ENCODE measurements at regions not wholly inside any gene's neighbourhood (a gene's known extent, or its start where the extent isn't known, plus 50 kb on each side); places are given as distances from the start of the nearest gene placed in this dataset.

DNA sequence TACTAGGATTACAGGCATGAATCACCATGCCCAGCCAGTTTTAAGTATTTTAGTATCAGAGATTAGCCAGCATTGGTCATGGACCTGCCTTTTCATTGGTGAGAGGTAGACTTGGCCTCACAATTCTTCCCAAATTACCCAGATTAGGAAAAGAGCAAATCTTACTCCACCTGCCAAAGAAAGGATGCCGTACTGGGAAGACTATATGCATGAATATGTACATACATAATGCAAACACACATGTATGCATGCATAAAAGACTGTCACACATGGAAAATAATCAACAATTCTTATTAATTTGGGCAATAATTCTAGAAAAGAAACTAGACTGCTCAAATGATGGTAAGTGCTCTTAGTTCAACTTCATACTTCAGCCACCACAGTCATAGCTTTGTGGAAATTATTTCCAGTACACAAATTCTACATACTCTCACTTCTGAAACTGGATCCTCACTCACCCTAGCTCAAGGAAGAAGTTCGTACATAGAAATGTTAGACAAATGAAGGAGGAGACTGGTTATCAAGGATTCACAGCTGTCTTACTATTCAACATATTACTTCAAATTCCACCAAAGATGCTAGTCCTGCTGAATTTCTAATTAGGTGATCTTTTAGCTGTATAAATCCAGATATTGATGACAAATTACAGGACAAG lies 73.7 kb downstream of the MINAR2 start:
- peaks cover 0 to 4% (median 0%) of the 10 kb centered on the region in 7 donors for H3K27me3 ChIP-seq (replicated peaks in 1 of 7)
- no peaks in the 10 kb centered on the region for H3K9me3 ChIP-seq
- no peak overlapping the region for H3K4me3 ChIP-seq
- no peak for DNase-seq
- no peak overlapping the region for H3K27ac ChIP-seq
- WGBS, 5 donors, result 73 to 87% (median 76%) methylated on average over 2 of the region's 2 CpGs
- no peaks in the 10 kb centered on the region for H3K36me3 ChIP-seq
- H3K4me1 ChIP-seq, result no peaks in the 10 kb centered on the region
- TF ChIP-seq POLR2AphosphoS5 (IDR thresholded peaks at IDR 0.05) (no peak), POLR2A (IDR thresholded peaks at IDR 0.05) (no peak), CTCF (IDR thresholded peaks at IDR 0.05 in 8 of 11, conservative IDR thresholded peaks at IDR 0.05 in 3 of 11) (no peak)
- intact Hi-C loops (cut with DNase I; ENCODE audit: low total_unique reads), result no loop called here

- TF ChIP-seq CTCF (IDR thresholded peaks at IDR 0.05 in 8 of 11, conservative IDR thresholded peaks at IDR 0.05 in 3 of 11) (no peak), POLR2AphosphoS5 (IDR thresholded peaks at IDR 0.05) (no peak), POLR2A (IDR thresholded peaks at IDR 0.05) (no peak)
- H3K27ac ChIP-seq, result no peak overlapping the region
- H3K9me3 ChIP-seq, result no peaks in the 10 kb centered on the region
- H3K36me3 ChIP-seq, result no peaks in the 10 kb centered on the region
- no peaks in the 10 kb centered on the region for H3K4me1 ChIP-seq
- intact Hi-C loops (cut with DNase I; ENCODE audit: low total_unique reads), result no loop called here
- no peaks in the 10 kb centered on the region for H3K27me3 ChIP-seq (replicated peaks in 1 of 7)
- DNase-seq, result no peak
- H3K4me3 ChIP-seq, result no peak overlapping the region
- 59 to 78% (median 69%) methylated on average over 2 of the region's 2 CpGs for whole genome bisulfite sequencing, 5 donors
Observed at GRCh38 chr5:129830288-129830687, 74.0 kb upstream of the CHSY3 start.

DNA sequence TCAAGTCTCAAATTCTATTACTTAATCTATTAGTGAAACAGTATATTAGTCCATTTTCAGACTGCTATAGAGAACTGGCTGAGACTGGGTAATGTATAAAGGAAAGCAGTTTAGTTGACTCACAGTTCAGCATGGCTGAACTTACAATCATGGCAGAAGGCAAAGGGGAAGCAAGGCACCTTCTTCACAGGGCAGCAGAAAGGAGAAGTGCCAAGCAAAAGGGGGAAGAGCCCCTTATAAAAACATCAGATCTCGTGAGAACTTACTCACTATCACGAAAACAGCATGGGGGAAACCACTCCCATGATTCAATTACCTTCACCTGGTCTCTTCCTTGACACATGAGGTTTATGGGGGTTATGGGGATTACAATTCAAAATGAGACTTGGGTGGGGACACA lies 67.9 kb upstream of the CHSY3 start:
- intact Hi-C loops (cut with DNase I; ENCODE audit: low total_unique reads), result no loop called here
- peaks cover 0 to 3% (median 0%) of the 10 kb centered on the region in 7 donors for H3K27me3 ChIP-seq (replicated peaks in 1 of 7)
- no peak overlapping the region for H3K27ac ChIP-seq
- DNase-seq, result no peak
- no peak overlapping the region for H3K4me3 ChIP-seq
- no peak for TF ChIP-seq POLR2AphosphoS5 (IDR thresholded peaks at IDR 0.05)
- no peak for TF ChIP-seq POLR2A (IDR thresholded peaks at IDR 0.05)
- no peak for TF ChIP-seq CTCF (IDR thresholded peaks at IDR 0.05 in 8 of 11, conservative IDR thresholded peaks at IDR 0.05 in 3 of 11)
- 30 to 57% (median 37%) methylated on average over 2 of the region's 2 CpGs for WGBS, 5 donors
- H3K36me3 ChIP-seq, result no peaks in the 10 kb centered on the region
- no peaks in the 10 kb centered on the region for H3K9me3 ChIP-seq
- H3K4me1 ChIP-seq, result no peaks in the 10 kb centered on the region

DNA sequence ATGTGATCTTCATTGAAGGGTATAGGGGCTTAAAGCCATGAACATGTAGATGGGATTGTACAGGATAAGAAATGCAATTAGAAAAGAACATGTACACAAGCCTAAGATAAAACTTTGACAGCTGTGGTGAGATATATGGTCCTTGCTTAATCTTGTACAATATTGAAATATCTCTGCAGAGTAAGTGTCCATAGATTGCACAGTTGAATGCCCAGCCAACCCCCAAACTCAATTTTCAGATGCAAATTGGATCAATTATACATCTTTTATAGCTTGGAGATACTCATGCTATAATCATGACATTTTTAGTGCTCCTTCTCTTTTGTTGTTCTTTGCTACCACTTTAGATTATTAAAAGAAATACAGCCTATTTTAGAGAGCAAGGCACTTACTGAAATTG lies 59.5 kb upstream of the CHSY3 start:
- no peak for DNase-seq
- Histone ChIP-seq H3K9me3 (no peaks in the 10 kb centered on the region), H3K36me3 (no peaks in the 10 kb centered on the region), H3K4me3 (no peak overlapping the region), H3K27ac (no peak overlapping the region), H3K4me1 (no peaks in the 10 kb centered on the region), H3K27me3 (replicated peaks in 1 of 7) (peaks cover 0 to 4% (median 0%) of the 10 kb centered on the region in 7 donors)
- intact Hi-C loops (cut with DNase I; ENCODE audit: low total_unique reads), result no loop called here
- TF ChIP-seq POLR2A (IDR thresholded peaks at IDR 0.05) (no peak), POLR2AphosphoS5 (IDR thresholded peaks at IDR 0.05) (no peak), CTCF (IDR thresholded peaks at IDR 0.05 in 8 of 11, conservative IDR thresholded peaks at IDR 0.05 in 3 of 11) (no peak)

All from spleen (tissue), 11 donors.